ENCODE measurements at regions not wholly inside any gene's neighbourhood (a gene's known extent, or its start where the extent isn't known, plus 50 kb on each side); places are given as distances from the start of the nearest gene placed in this dataset.
A peak's percentile ranks its signal among the peaks of the same experiment; 100 is the strongest.
"Not testable (repeated sequence)": the region's sequence is repeated elsewhere in the genome, so short reads cannot be mapped to it uniquely, and the experiment has no call there.

DNA sequence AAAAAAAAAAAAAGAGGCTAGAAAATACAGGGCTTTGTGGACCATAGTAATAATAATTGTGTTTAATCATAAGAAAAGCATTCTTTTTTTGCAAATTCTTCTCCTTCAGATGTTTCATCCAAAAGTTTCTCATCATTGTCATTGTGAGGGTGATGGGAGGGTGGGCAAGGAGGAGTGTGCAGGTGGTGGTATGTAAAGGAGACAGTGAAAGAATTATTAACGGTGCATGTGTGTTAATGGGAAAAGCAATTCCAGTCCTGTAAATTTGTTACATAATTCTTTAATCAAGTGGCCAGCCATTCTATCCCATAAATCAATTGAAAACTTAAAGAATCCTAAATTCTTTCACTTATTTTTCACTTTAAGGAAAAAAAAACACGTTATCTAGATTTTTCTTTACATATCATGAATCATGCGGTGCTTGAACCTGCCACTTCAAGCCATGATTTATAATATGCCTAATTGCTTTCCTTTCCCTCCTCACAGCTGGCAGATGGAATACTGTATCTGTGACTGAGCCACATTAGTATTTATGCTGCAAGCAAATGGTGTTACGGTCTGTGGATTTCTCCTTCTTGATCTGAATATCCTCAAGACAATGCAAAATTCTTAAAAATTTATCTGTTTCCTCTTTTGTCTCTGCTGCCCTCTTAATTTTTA is 318.5 kb downstream of the JRKL start:
- no peak for DNase-seq

- no peak for DNase-seq
These were observed 323.5 kb downstream of the JRKL start for GRCh38 chr11:96713301-96713700.

DNA sequence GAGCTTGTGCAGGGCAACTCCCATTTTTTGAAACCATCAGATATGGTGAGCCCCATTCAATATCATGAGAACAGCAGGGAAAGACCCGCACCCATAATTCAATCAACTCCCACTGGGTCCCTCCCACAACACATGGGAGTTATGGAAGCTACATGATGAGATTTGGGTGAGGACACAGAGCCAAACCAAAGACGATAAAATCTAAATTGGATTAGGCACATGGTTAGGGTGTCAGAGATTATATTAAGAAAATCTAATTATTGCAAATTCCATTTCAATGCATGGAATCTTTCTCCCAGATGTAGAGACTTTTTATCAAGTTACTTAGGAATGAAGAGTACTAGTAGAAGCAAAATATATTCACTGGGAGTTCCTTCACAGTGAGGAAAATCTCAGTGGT is 324.9 kb downstream of the JRKL start:
- DNase-seq = no peak

- DNase-seq = no peak
These were observed 325.4 kb downstream of the JRKL start for GRCh38 chr11:96715208-96715607.

GRCh38 chr11:96736601-96737000 is 346.8 kb downstream of the JRKL start:
- no peak for DNase-seq

GRCh38 chr11:96738311-96738710 is 348.5 kb downstream of the JRKL start:
- no peak for DNase-seq

DNA sequence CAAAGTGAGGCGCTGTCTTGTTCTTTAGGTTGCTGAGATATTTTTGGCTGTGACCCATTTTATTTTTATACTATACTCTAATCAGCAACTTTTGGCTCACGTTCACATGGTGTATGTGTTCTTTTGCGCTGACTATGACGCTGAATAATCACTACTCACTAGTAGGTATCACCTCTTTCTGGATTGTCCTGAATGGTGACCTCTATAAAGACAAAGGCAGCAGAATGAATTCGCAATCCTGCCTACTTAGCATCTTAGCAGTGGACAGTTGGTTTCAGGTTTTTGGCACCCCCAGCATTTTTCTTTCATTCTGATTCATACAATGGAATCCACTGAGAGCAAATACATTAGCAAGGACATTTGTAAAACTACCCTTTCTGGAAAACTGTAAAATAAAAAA is 351.3 kb downstream of the JRKL start:
- no peak for DNase-seq

DNA sequence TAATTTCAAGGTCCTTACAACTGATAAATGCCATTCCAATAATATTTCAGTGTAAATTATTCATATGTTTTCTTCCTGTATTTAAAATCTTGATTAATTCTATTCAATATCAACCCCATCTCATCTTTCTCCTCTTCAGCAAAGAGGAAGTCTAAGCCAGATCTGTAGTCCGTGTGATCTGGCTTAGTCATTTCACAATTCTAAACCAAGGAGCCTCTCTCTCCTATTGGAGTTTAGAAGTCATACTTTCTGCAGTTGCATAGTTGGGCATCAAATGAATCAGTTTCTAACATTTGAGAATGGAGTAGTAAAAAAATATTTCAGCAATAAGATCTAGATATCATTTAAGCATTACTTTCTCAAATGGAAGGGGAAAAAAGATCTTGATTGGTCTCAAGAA is 354.9 kb downstream of the JRKL start:
- DNase-seq = no peak

DNA sequence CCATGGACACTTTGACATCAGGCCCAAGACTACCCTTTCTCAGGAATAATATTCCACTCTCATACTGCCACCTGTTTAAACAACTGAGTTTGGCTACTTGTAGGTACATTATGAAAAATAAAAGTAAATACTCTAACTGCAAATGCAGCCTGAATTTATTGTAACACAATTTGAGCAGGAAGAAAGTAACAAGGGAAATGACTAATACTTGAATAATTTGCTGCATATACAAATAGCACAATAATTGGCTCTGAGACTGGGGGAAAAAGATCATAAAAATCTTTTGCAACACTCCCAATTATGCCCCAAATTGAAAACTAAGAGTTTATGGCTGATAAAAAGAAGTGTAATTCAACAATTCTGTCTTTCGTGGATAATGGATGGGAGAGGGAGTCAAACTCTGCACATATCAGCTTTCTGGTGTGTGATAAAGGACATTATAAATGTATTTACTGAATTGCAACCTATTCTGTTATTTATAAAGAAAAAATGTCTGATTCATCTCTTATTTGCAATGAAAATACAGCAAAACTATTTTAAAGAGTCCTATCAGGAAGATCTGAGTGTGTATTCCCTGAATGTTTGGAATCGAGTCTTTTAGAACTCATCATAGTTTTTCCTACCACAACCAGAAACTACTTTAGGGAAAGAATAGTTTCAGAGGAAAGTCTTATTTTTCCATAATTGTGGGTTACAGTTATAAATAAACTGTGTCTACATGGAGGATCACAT is 359.0 kb downstream of the JRKL start:
- DNase-seq = no peak

DNA sequence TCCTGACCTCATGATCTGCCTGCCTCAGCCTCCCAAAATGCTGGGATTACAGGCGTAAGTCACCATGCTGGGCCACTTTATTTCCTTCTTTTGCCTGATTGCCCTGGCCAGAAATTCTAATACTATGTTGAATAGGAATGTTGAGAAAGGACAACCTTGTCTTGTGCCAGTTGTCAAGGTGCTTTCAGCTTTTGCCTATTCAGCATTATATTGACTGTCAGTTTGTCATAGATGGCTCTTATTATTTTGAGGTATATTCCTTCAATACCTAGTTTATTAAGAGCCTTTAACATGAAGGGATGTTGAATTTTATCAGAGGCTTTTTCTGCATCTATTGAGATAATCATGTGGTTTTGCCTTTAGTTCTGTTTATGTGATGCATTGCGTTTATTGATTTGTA is 362.0 kb downstream of the JRKL start:
- DNase-seq = not testable (repeated sequence)

- no peak for DNase-seq
These were observed 362.4 kb downstream of the JRKL start for GRCh38 chr11:96752221-96752620.

DNA sequence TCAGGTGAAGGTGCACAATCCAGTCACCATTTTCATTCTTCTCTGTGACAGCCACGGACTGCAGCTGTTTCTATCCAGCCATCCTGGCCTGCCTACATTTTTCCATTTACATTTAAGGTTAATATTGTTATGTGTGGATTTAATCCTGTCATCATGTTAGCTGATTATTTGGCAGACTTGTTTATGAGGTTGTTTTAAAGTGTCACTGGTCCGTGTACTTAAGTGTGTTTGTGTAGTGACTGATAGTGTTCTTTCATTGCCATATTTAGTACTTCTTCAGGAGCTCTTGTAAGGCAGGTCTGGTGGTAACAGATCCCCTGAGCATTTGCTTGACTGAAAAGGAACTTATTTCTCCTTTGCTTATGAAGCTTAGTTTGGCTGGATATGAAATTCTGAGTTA is 364.2 kb downstream of the JRKL start:
- DNase-seq = no peak

DNA sequence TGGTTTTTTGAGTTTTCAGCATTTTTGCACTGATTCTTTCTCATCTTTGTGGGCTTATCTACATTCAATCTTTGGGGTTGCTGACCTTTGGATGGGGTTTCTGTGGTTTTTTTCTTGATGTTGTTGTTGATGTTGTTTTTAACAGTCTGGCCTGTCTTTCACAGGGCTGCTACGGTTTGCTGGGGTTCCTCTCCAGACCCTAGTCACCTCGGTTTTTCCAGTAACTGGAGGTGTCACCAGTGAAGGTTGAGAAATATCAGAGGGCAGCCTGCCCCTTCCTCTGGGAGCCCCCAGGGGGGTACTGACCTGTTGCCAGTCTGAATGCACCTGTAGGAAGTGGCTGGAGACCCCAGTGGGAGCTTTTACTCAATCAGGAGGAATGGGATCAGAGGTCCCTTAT is 365.4 kb downstream of the JRKL start:
- no peak for DNase-seq

DNA sequence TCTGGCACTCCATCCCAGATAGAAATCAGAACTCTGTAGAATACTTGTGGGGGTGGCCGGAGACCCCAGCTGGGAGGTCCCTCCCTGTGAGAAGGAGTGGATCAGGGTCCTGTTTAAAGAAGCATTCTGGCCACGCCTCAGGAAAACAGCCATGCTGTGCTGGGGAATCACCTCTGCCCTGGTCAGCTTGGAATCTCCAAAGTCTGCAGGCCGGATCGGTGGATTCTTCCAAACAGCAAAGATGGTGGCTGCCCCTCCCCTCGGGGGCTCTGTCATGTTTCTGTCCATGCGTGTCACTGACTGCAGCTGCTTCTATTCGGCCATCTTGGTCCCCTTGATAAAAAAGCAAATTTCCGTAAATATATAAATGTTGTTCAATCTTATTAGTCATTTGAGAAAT is 365.9 kb downstream of the JRKL start:
- no peak for DNase-seq

DNA sequence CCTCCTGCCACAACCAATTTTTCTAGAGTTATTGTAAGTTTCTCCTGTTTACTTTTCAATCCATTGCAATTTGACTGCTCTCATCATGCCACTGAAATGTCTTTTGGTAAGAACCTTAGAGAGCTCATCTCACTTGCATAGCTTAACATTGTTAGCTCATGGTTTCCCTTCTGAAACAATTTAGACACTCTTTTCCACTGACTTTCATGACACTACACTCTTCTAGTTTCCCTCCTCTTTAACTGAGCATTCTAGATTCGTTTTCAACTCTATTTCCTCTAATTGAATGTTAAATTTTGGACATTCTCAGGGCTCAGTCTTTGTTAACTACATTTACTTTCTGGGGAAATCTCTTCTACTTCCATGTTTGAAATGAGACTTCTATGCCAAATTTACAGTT is 369.1 kb downstream of the JRKL start:
- no peak for DNase-seq

- no peak for DNase-seq
These were observed 370.5 kb downstream of the JRKL start for GRCh38 chr11:96760306-96760705.

DNA sequence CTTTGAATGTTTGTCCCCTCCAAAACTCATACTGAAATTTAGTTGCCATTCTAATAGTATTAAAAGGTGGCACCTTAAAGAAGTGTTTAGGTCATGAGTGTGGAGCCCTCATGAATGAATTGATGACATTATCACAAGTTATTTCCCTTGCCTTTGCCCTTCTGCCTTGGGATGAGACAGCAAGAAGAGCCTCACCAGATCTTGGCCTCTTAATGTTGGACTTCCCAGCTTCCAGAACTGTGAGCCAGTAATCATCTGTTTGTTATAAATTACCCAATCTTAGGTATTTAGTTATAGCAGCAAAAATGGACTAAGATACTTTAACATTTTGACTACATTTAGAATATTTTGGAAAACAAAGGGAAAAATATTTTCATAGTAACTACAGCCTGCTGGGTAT is 371.0 kb downstream of the JRKL start:
- DNase-seq = no peak

GRCh38 chr11:96761451-96761850 is 371.6 kb downstream of the JRKL start:
- DNase-seq = no peak

DNA sequence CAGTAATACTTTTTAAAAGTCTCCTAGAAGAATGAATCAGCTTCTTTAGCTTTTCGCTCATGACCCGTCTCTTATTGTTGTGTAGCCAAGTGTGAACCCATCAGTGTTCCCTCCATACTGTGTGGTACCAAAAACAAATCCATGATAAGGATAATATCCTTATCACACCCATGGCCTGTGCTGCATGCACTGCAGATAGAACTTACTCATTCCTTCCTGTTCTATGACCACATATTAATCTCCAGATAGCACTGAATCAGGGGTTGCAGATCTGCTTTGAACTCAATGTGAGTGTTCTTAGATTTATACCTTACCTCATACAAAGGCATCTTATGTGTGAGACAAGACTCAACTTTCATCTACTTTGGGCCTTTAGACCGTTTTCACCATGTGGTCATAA is 373.4 kb downstream of the JRKL start:
- no peak for DNase-seq

GRCh38 chr11:96778272-96778671 is 388.5 kb downstream of the JRKL start:
- DNase-seq = no peak

DNA sequence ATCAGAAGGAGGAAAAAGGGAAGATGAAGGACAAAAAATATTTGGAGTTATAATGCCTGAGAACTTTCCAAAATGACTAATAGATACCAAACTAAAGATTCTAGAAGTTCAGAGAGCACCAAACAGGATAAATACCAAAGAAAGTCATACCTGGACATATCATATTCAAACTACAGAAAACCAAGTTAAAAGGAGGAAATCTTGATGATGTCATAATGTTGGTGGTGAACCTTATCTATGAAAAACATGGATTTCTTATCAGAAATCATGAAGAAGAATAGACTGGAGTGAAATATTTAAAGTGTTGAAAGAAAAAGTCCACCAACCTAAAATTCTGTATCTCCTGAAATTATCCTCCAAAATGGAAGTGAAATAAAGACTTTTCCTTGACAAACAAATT is 389.2 kb downstream of the JRKL start:
- no peak for DNase-seq

DNA sequence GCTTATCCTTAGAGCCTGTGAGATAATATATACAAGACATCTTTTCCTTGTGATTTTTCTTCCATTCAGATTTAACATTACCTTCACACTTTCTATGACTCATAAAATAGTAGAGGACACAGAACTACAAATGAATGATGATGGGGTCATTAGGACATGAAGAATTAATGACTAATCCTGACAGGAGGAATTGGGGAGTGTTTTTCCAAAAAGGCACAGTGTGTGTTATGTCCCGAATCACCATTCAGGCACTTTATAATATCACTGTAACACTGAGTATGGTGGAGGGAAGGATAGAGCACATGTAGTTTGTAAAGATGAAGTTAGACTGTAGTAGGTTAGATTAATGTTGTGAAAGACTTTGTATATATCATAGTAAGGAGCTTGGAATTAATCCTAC is 391.3 kb downstream of the JRKL start:
- no peak for DNase-seq

GRCh38 chr11:96782632-96783031 is 392.8 kb downstream of the JRKL start:
- no peak for DNase-seq

- DNase-seq = peak; percentile 31
These were observed 393.5 kb downstream of the JRKL start for GRCh38 chr11:96783311-96783710.

DNA sequence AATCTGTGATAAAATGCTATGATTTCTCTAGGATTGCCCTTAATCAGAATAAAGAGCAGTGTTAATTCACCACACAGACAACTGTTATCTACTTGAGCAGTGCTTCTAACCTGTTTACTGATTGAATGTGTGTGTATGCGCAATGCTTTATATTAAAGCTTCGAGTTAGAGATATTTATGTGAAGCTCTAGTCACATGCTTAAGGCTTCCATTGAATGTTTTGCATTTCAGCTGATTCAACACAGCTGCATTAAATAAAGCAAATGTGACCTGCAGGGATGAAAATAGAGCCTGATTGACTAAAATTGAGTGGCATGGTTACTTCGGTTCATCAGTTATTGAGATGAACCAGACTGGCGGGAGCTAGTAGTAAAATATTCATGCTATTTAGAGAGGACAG is 395.3 kb downstream of the JRKL start:
- no peak for DNase-seq

All from NCI-H2081 treated with DMSO at 0.1 percent for 48 hours (cell line).